Panc1 (cell line): ENCODE measurements at regions not wholly inside any gene's neighbourhood (a gene's known extent, or its start where the extent isn't known, plus 50 kb on each side); places are given as distances from the start of the nearest gene placed in this dataset.

ENCODE experiments used
- CTCF ChIP-seq: fragments of 450-650 bp; IDR thresholded peaks from 2 replicates; pipeline ENCODE4 v1.5.1; 2017; ENCODE audit warnings: mild to moderate bottlenecking
- POLR2AphosphoS5 ChIP-seq: IDR thresholded peaks from 2 replicates; pipeline ENCODE4 v1.6.1; 2012; ENCODE audit warnings: mild to moderate bottlenecking, low read depth, low read length, moderate library complexity
- REST ChIP-seq, 2 experiments: IDR thresholded peaks; 2 replicates each; pipeline ENCODE4 v1.6.1; 2011 to 2012; ENCODE audit warnings: low read depth in 2 of 2, control low read depth in 1 of 2, low read length in 1 of 2, mild to moderate bottlenecking in 1 of 2, moderate library complexity in 1 of 2; ENCODE audit not compliant: insufficient read depth in 1 of 2
- SIN3A ChIP-seq: IDR thresholded peaks from 2 replicates; pipeline ENCODE4 v1.6.1; 2012; ENCODE audit warnings: low read depth, mild to moderate bottlenecking, low read length, moderate library complexity, borderline replicate concordance; ENCODE audit not compliant: insufficient read depth
- TCF7L2 ChIP-seq: IDR thresholded peaks from 2 replicates; pipeline ENCODE4 v1.6.1; 2011; ENCODE audit warnings: mild to moderate bottlenecking, low read depth, low read length, inconsistent platforms

- no peak for TF ChIP-seq CTCF
- TF ChIP-seq POLR2AphosphoS5 = no peak
- TF ChIP-seq SIN3A = no peak
- TF ChIP-seq REST (IDR thresholded peaks at IDR 0.05; ENCODE audit: insufficient read depth in 1 of 2, low read depth in 2 of 2, low read length in 1 of 2) = no peak
- no peak for TF ChIP-seq TCF7L2
Observed at GRCh38 chr2:234580686-234581085, 83.8 kb upstream of the ARL4C start.
